NCI-H524 treated with DMSO at 0.1 percent for 48 hours (cell line): ENCODE measurements at regions not wholly inside any gene's neighbourhood (a gene's known extent, or its start where the extent isn't known, plus 50 kb on each side); places are given as distances from the start of the nearest gene placed in this dataset.
"Not testable (repeated sequence)": the region's sequence is repeated elsewhere in the genome, so short reads cannot be mapped to it uniquely, and the experiment has no call there.

Experiments used
- DNase-seq: peaks from one replicate; lab custom pipeline; 2025; lab: John Stamatoyannopoulos, UW

DNA sequence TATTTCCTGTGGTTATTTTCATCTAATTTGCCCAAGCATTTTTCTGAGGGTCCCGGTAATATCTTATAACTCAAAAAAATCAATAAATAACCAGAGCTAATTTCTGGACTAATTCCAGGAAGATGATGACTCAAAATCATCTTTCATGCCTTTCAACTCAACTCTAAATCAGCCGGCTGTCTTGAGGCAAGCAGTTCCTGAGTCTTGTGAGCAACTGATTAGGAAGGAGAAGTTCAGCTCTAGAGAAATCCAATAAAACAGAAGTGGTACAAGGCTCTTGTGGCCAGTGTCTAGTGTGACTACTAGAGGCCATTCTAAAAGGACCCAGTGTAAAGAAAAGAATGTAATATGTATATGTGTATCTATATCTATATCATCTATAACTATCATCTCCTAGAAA is 890.4 kb downstream of the TRIB2 start:
- no peak for DNase-seq

DNA sequence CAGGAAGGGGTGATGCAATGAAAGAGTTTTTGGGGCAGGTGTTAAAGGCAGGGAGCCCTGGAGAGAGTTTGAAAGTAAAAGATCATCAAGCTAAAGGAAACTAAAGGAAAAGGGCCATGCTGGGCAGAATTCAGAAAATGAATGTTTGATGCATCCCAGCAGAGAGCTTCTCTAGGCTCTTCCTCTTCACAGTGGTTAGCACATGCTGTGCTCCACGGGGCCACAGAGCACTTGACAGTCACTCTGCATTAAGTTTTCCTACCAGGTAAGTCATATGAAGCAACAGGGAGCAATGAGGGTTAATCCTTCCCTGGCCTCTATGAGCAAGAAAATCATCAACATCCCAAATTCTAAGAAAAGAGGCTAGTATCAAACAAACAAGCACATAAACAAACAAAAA is 895.2 kb downstream of the TRIB2 start:
- no peak for DNase-seq

DNA sequence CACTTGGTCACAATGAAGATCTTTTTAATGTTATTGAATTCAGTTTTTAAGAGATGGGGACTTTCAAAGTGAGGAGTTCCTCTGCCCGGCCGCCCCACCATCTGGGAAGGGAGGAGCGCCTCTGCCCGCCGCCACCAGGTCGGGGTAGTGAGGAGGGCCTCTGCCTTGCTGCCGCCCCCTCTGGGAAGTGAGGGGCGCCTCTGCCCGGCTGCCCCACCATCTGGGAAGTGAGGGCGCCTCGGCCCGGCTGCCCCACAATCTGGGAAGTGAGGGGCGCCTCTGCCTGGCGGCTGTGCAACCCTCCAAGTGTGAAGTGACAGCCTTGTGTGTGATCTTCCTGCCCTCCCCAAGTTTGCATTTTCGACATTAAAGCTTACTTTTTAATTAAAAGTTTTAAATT is 899.3 kb downstream of the TRIB2 start:
- peak; percentile 29 for DNase-seq

DNA sequence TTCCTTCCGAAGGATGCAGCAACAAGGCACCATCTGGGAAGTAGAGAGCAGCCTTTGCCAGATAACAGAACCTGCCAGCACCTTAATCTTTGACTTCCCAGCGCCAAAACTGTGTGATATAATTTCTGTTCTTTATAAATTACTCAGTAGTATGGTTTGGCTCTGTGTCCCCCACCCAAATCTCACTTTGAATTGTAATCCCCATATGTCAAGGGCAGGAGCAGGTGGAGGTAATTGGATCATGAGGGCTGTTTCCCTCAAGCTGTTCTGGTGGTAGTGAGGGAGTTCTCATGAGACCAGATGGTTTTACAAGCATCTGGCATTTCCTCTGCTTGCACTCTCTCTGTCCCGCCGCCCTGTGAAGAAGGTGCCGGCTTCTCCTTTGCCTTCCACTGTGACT is 899.9 kb downstream of the TRIB2 start:
- DNase-seq, result peak; percentile 97

GRCh38 chr2:13628122-13628521 is 911.4 kb downstream of the TRIB2 start:
- no peak for DNase-seq

DNA sequence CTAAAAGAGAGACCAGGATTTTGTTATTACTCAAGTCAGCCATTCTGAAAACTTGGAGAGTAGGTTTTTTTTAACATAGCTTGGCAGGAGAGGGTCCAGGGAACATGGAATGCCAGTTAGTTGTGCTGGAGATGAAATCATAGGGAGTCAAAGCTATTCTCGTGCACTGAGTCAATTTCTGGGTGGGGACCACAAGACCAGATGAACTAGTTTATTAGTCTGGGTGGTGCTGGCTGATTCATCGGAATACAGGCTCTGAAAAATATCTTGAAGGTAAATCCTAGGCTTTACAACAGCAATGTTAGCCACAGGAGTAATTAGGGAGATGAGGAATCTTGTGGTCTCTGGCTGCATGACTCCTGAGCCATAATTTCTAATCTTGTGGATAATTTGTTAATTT is 921.4 kb downstream of the TRIB2 start:
- no peak for DNase-seq

DNA sequence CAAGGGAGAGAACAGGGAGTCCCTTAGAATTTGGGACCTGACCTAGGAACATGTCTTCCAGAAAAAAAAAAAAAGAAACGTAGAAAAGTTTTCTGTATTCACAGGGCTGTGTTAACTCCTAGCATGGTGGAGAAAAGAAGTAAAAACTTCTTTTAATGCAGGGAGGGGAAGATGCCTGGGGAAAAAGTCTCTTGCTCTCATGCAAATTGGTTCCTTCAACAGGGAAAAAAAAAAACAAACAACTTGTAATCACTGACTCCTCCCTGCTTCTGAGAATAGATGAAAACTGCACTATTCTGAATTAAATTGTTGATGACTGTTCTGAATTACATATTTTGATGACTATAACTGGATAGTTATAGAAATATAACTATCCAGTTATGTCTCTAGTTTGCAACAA is 933.2 kb downstream of the TRIB2 start:
- DNase-seq, result no peak

GRCh38 chr2:13650586-13651180 is 933.9 kb downstream of the TRIB2 start:
- no peak for DNase-seq

DNA sequence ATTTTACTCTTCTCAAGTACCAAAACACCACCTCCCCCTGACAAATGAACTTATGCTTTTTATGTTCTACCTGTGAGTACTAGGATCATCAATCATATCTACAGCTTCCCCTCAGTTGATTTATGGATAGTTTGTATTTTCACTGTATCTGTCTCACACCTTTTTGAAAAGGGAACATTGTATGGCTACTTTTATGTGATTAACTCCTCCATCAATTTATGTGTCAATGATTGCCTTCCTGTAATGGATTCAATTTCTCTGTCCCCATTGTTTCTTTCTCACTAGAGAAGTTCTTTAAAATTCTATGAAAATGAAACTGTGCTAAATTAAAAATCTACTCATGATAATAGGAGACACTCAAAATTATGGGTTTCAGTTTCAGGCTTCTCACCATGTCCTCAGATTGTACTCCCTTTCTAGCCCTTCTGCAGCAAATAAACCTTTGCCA is 935.0 kb downstream of the TRIB2 start:
- no peak for DNase-seq

- no peak for DNase-seq
Measured at GRCh38 chr2:13652531-13653313, 936.0 kb downstream of the TRIB2 start.

GRCh38 chr2:13654416-13654815 is 937.7 kb downstream of the TRIB2 start:
- DNase-seq, result no peak

DNA sequence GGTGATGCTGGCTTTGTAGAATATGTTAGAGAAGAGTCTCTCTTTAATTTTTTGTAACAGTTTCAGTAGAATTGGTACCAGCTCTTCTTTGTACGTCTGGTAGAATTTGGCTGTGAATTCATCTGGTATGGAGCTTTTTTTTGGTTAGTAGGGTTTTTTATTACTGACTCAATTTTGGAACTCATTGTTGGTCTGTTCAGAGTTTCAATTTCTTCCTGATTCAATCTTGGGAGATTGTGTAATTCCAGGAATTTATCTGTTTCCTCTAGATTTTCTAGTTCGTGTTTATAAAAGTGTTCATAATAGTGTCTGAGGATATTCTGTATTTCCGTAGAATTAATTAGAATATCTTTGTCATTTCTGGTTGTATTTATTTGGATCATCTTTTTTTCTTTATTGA is 943.5 kb downstream of the TRIB2 start:
- no peak for DNase-seq

DNA sequence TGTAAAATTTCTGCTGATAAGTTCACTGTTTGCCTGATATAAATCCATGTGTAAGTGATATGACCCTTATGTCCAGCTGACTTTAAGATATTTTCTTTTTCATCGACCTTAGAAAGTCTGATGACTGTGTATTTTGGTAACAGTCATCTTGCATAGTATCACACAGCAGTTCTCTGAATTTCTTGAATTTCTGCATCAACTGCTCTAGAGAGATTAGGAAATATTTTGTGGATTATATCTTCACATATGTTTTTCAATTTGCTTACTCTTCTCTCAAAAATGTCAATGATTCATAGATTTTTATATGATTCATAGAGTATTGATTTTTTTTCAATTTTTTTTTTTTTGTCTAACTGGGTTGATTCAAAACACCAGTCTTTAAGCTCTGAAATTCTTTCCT is 945.3 kb downstream of the TRIB2 start:
- DNase-seq, result no peak

GRCh38 chr2:13666582-13667414 is 950.1 kb downstream of the TRIB2 start:
- DNase-seq, result no peak

- DNase-seq, result no peak
Measured at GRCh38 chr2:13667415-13667757, 950.6 kb downstream of the TRIB2 start.

- DNase-seq, result no peak
Measured at GRCh38 chr2:13669607-13670006, 952.9 kb downstream of the TRIB2 start.

DNA sequence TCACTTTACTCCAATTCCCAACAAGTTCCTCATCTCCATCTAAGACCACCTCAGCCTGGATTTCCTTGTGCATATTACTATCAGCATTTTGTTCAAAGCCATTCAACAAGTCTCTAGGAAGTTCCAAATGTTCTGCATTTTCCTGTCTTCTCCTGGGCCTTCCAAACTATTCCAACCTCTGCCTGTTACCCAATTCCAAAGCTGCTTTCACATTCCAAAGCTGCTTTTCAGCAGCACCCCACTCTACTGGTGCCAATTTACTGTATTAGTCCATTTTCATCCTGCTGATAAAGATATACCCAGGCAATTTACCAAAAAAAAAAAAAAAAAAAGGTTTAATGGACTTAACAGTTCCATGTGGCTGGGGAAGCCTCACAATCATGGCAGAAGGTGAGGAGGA is 957.1 kb downstream of the TRIB2 start:
- not testable (repeated sequence) for DNase-seq

GRCh38 chr2:13676269-13676668 is 956.2 kb upstream of the LRATD1 start:
- DNase-seq, result no peak

DNA sequence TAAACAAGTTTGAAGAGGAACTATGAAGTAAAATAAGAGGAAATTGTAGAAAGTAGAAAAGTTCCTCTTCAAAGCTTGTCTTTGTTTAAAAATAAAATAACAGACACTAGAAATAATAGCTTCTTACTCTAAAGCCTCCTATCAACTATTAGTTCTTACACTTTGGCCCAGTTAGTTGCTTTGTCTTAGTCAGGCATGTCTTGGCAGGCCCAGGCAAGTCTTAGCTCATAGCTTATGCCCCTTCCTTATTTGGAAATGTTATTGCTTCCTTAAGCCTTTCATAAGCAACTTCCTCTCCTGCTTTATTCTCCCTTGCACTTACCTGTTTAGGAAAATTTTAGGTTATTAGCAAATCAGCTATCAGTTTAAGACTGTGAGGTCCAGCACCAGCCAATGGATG is 950.6 kb upstream of the LRATD1 start:
- DNase-seq, result no peak

DNA sequence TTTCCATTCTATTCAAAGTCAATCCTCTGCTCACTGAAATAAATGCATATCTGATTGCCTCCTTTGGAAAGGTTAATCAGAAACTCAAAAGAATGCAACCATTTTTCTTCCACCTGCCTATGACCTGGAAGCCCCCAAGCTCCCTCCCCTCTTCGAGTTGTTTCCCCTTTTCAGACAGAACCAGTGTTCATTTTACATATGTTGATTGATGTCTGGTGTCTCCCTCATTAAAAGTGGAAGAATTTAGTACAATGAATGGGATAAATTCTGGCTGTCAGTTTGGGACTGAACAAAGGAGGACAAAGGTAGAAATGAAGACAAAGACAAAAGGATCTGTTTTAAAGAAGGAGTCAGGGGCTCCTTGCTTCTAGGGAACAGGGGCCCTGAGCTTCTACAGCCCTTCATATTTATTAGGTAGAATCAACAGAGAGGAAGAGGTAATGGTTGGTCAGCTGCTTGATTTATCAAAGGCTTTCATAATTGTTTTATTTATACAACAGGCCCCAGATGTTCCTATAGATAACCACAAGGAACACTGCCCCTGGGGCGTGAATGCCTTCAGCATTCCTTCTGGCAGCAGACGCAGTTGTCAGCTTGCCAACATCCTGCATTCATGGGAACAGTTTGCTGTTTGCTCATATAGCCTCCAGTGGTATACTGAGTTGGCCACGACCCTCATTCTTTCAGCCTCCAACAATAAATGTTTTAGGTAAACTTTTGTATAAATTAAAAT is 949.8 kb upstream of the LRATD1 start:
- DNase-seq, result no peak

- DNase-seq, result no peak
Measured at GRCh38 chr2:13686262-13686661, 946.3 kb upstream of the LRATD1 start.

GRCh38 chr2:13694673-13695072 is 937.8 kb upstream of the LRATD1 start:
- no peak for DNase-seq
